ENCODE measurements at regions not wholly inside any gene's neighbourhood (a gene's known extent, or its start where the extent isn't known, plus 50 kb on each side); places are given as distances from the start of the nearest gene placed in this dataset.

DNA sequence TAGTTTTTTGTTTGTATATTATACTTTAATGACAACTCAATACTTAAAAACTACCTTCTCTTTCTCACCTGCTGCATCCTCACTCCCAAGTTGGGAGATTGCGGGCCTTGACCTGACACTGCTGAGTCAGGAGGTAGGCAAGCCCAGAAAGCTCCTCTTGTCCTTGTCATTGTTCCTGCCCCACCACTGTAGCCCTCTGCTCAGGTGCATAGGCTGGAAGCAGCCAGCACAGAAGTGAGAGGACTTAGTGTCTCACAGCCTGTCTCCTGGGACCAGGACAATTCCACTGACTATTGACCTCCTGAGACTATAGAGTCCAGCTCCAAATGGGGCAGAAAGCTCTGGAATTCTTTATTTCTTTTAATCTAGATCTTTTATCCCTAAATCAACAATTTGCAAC is 123.5 kb upstream of the NDP start:
- Histone ChIP-seq H3K36me3 (ENCODE audit: control insufficient read depth, insufficient read depth, low read length) (no peaks in the 10 kb centered on the region), H2BK15ac (ENCODE audit: low read depth, low read length) (no peak overlapping the region), H3K9me3 (ENCODE audit: control insufficient read depth, insufficient read depth, low read length) (no peaks in the 10 kb centered on the region), H3K4ac (ENCODE audit: low read depth, low read length) (no peak overlapping the region), H3K4me1 (ENCODE audit: control insufficient read depth, insufficient read depth, low read length) (no peaks in the 10 kb centered on the region), H3K27ac (ENCODE audit: insufficient read depth, low read length) (no peak overlapping the region), H3K56ac (ENCODE audit: extremely low read depth, insufficient read depth, low read length) (no peak overlapping the region), H2AK5ac (ENCODE audit: low read depth, low read length) (no peak overlapping the region), H3K14ac (replicated peaks; ENCODE audit: low read depth, low read length) (no peak overlapping the region), H4K5ac (ENCODE audit: low read depth, low read length) (no peak overlapping the region), H3K9me1 (ENCODE audit: insufficient read depth, low read length) (no peaks in the 10 kb centered on the region), H4K20me1 (ENCODE audit: insufficient read depth, low read length) (no peaks in the 10 kb centered on the region), H3K23ac (ENCODE audit: low read depth, low read length) (no peak overlapping the region), H3K79me1 (ENCODE audit: low read depth in 1 of 2, low read length in 2 of 2) (no peaks in the 10 kb centered on the region), H4K8ac (ENCODE audit: low read depth in 2 of 2, low read length in 2 of 2) (no peak overlapping the region), H3K4me3 (ENCODE audit: insufficient read depth, low read depth, low read length) (no peak overlapping the region), H3K9ac (ENCODE audit: low read depth, low read length) (no peak overlapping the region), H3K27me3 (ENCODE audit: control insufficient read depth, insufficient read depth, low read length) (peaks cover 7% of the 10 kb centered on the region), H2AFZ (replicated peaks; ENCODE audit: low read length, poor library complexity) (no peak overlapping the region), H4K91ac (ENCODE audit: insufficient read depth, low read depth, low read length) (no peak overlapping the region), H2AK9ac (replicated peaks; ENCODE audit: low read depth, low read length, poor library complexity) (no peak overlapping the region), H3K18ac (ENCODE audit: low read depth, low read length) (no peak overlapping the region), H2BK120ac (ENCODE audit: low read depth, low read length) (no peak overlapping the region), H2BK20ac (ENCODE audit: low read depth, low read length) (no peak overlapping the region), H2BK5ac (ENCODE audit: low read depth, low read length, poor library complexity, severe bottlenecking) (no peak overlapping the region), H3K4me2 (ENCODE audit: low read depth, low read length) (no peak overlapping the region)
- in situ Hi-C loops (cut with MboI; ENCODE audit: low sequenced_read_pairs) (no loop called here), dilution Hi-C loops (cut with HindIII; ENCODE audit: low sequenced_read_pairs, unreplicated experiment) (no loop called here), intact Hi-C loops (cut with micrococcal nuclease) (no loop called here)
- DNase-seq = no peak
- ChIA-PET POLR2A (ENCODE audit: unreplicated experiment) (no interaction called here), CTCF (no interaction called here)
- no CpG with 5 or more reads among the region's 1 CpG for WGBS, 2 experiments (ENCODE audit: extremely low coverage in 2 of 2, insufficient read length in 1 of 2)
- no peak for ATAC-seq (ENCODE audit: low read depth)
- TF ChIP-seq SMC3 (IDR thresholded peaks at IDR 0.05; ENCODE audit: low read depth, low read length) (no peak), MAFK (IDR thresholded peaks at IDR 0.05; ENCODE audit: low read depth, low read length) (no peak), MAZ (IDR thresholded peaks at IDR 0.05; ENCODE audit: borderline replicate concordance, low read depth, low read length) (no peak), RFX5 (IDR thresholded peaks at IDR 0.05; ENCODE audit: low read depth, low read length) (no peak), POLR2A (IDR thresholded peaks at IDR 0.05; ENCODE audit: low read depth, low read length) (no peak), RAD21 (IDR thresholded peaks at IDR 0.05; ENCODE audit: low read length) (no peak), CEBPB (IDR thresholded peaks at IDR 0.05; ENCODE audit: low read depth, low read length) (no peak), RCOR1 (IDR thresholded peaks at IDR 0.05; ENCODE audit: insufficient replicate concordance, low read length) (no peak), FOS (IDR thresholded peaks at IDR 0.05; ENCODE audit: low read depth, low read length) (no peak)
- TF ChIP-seq, protein P1, sequence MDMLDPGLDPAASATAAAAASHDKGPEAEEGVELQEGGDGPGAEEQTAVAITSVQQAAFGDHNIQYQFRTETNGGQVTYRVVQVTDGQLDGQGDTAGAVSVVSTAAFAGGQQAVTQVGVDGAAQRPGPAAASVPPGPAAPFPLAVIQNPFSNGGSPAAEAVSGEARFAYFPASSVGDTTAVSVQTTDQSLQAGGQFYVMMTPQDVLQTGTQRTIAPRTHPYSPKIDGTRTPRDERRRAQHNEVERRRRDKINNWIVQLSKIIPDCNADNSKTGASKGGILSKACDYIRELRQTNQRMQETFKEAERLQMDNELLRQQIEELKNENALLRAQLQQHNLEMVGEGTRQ (IDR thresholded peaks at IDR 0.05; ENCODE audit: low read depth, low read length) = no peak
- TF ChIP-seq, protein P2, sequence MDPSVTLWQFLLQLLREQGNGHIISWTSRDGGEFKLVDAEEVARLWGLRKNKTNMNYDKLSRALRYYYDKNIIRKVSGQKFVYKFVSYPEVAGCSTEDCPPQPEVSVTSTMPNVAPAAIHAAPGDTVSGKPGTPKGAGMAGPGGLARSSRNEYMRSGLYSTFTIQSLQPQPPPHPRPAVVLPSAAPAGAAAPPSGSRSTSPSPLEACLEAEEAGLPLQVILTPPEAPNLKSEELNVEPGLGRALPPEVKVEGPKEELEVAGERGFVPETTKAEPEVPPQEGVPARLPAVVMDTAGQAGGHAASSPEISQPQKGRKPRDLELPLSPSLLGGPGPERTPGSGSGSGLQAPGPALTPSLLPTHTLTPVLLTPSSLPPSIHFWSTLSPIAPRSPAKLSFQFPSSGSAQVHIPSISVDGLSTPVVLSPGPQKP (IDR thresholded peaks at IDR 0.05; ENCODE audit: borderline replicate concordance, low read depth, low read length) = no peak
- BruUV-seq (replicated peaks) = no TSS peak

All from IMR-90 (cell line).